ENCODE measurements at regions not wholly inside any gene's neighbourhood (a gene's known extent, or its start where the extent isn't known, plus 50 kb on each side); places are given as distances from the start of the nearest gene placed in this dataset.

- POLR2A ChIA-PET = no interaction called here
Measured at GRCh38 chr13:50539791-50540530, 303.5 kb downstream of the DLEU7 start.

GRCh38 chr13:50543141-50543540 lies 300.4 kb downstream of the DLEU7 start:
- POLR2A ChIA-PET = no interaction called here
- TF ChIP-seq ZBTB21 (tag by site-specific recombination; IDR thresholded peaks at IDR 0.05) = no peak
- TF ChIP-seq ZNF701 (tag by site-specific recombination; IDR thresholded peaks at IDR 0.05) = no peak
- no peak for TF ChIP-seq ZBTB1 (tag by site-specific recombination; IDR thresholded peaks at IDR 0.05)
- no peak for TF ChIP-seq ZNF266 (tag by site-specific recombination; IDR thresholded peaks at IDR 0.05; ENCODE audit: low read depth)
- TF ChIP-seq ZNF449 (tag by site-specific recombination; IDR thresholded peaks at IDR 0.05) = no peak
- no peak for TF ChIP-seq ZSCAN18 (tag by site-specific recombination; IDR thresholded peaks at IDR 0.05)
- TF ChIP-seq ZNF776 (tag by site-specific recombination; IDR thresholded peaks at IDR 0.05; ENCODE audit: borderline replicate concordance) = no peak
- no peak for TF ChIP-seq ZNF114 (tag by site-specific recombination; IDR thresholded peaks at IDR 0.05)
- no peak for TF ChIP-seq PBX3 (CRISPR knock-in tag; IDR thresholded peaks at IDR 0.05)
- no peak for TF ChIP-seq FEZF1 (tag by site-specific recombination; IDR thresholded peaks at IDR 0.05)

More at GRCh38 chr13:50539791-50540530, 303.5 kb downstream of the DLEU7 start:
- Histone ChIP-seq H3K9me3 (ENCODE audit: control insufficient read depth, insufficient read depth, low read depth, low read length) (no peaks in the 10 kb centered on the region), H3K4me1 (ENCODE audit: control insufficient read depth, insufficient read depth, low read length) (no peaks in the 10 kb centered on the region), H3K4me3 (ENCODE audit: low read depth, low read length) (no peak overlapping the region), H3K27ac (ENCODE audit: extremely low read depth, low read depth, low read length) (no peak overlapping the region), H3K36me3 (ENCODE audit: control insufficient read depth in 2 of 2, insufficient read depth in 1 of 2, low read length in 2 of 2) (no peaks in the 10 kb centered on the region)
- CTCF ChIA-PET = interaction anchor here (0.6 kb wide), 1 partner anchor 8 kb away, joined by 3 read pairs; no protein-coding TSS in a partner anchor
- TF ChIP-seq ZNF624 (tag by site-specific recombination; IDR thresholded peaks at IDR 0.05) (no peak), ZNF677 (tag by site-specific recombination; IDR thresholded peaks at IDR 0.05) (peak; percentile 66; the same call in 1 of the 2 replicates), ZNF777 (tag by site-specific recombination; IDR thresholded peaks at IDR 0.05; ENCODE audit: borderline replicate concordance) (no peak), ZSCAN23 (tag by site-specific recombination; IDR thresholded peaks at IDR 0.05) (no peak), ZSCAN30 (tag by site-specific recombination; IDR thresholded peaks at IDR 0.05) (no peak), HOXA7 (CRISPR knock-in tag; IDR thresholded peaks at IDR 0.05; ENCODE audit: borderline replicate concordance) (no peak), ZNF558 (tag by site-specific recombination; IDR thresholded peaks at IDR 0.05) (no peak), ZBTB49 (tag by site-specific recombination; IDR thresholded peaks at IDR 0.05; ENCODE audit: low read depth) (no peak)

More at GRCh38 chr13:50543141-50543540, 300.4 kb downstream of the DLEU7 start:
- Histone ChIP-seq H3K4me1 (ENCODE audit: control insufficient read depth, insufficient read depth, low read length) (no peaks in the 10 kb centered on the region), H3K9me3 (ENCODE audit: control insufficient read depth, insufficient read depth, low read depth, low read length) (no peaks in the 10 kb centered on the region), H3K27ac (ENCODE audit: extremely low read depth, low read depth, low read length) (no peak overlapping the region), H3K4me3 (ENCODE audit: low read depth, low read length) (no peak overlapping the region), H3K36me3 (ENCODE audit: control insufficient read depth in 2 of 2, insufficient read depth in 1 of 2, low read length in 2 of 2) (no peaks in the 10 kb centered on the region)
- CTCF ChIA-PET = no interaction called here

Data from HEK293 (cell line).